CD4-positive, CD25-positive, alpha-beta regulatory T cell (primary cell): ENCODE measurements at regions not wholly inside any gene's neighbourhood (a gene's known extent, or its start where the extent isn't known, plus 50 kb on each side); places are given as distances from the start of the nearest gene placed in this dataset.
"Not testable (repeated sequence)": the region's sequence is repeated elsewhere in the genome, so short reads cannot be mapped to it uniquely, and the experiment has no call there.

Experiments used
- ATAC-seq, 2 donors: fragments of 150-1000 bp; cut with Tn5 transposase; one replicate each; pipeline ENCODE4 v1.10.0; 2021; ENCODE audit warnings: low read depth in 2 of 2, moderate number of reproducible peaks in 2 of 2, moderate library complexity in 1 of 2
- DNase-seq, 3 donors: peaks; one replicate each; pipeline versions ENCODE4 v3.0.0 to v3.0.0-alpha.2; 2012 to 2022; ENCODE audit warnings: mixed read lengths in 1 of 3
- H3K27ac ChIP-seq: one replicate; pipeline ENCODE4 v1.7.0; 2013; ENCODE audit warnings: mild to moderate bottlenecking, low read length; ENCODE audit not compliant: insufficient read depth, poor library complexity, severe bottlenecking
- H3K27me3 ChIP-seq: one replicate; pipeline ENCODE4 v1.7.0; 2013; ENCODE audit warnings: low read length; ENCODE audit not compliant: control insufficient read depth, insufficient read depth
- H3K36me3 ChIP-seq: one replicate; pipeline ENCODE4 v1.7.0; 2013; ENCODE audit warnings: mild to moderate bottlenecking, low read length, moderate library complexity; ENCODE audit not compliant: control insufficient read depth, insufficient read depth
- H3K4me1 ChIP-seq: 2 replicates; pipeline ENCODE4 v1.7.0; 2013; ENCODE audit warnings: mild to moderate bottlenecking, low read length; ENCODE audit not compliant: insufficient read depth, control insufficient read depth, poor library complexity, severe bottlenecking
- H3K4me3 ChIP-seq: one replicate; pipeline ENCODE4 v1.7.0; 2013; ENCODE audit warnings: low read depth, mild to moderate bottlenecking, low read length, moderate library complexity
- H3K9me3 ChIP-seq, 2 experiments: 1 replicate in 1 of 2; 2 replicates in 1 of 2; pipeline ENCODE4 v1.7.0; 2013; ENCODE audit warnings: low read length in 2 of 2, mild to moderate bottlenecking in 1 of 2, moderate library complexity in 1 of 2; ENCODE audit not compliant: control insufficient read depth in 2 of 2
- H3K27ac Mint-ChIP-seq, 3 donors: one replicate each; pipeline ENCODE4 v1.8.0; 2020 to 2022; ENCODE audit warnings: mild to moderate bottlenecking in 3 of 3, mixed read lengths in 3 of 3, moderate library complexity in 2 of 3
- H3K27me3 Mint-ChIP-seq: one replicate; pipeline ENCODE4 v1.8.0; 2022; ENCODE audit warnings: mild to moderate bottlenecking, mixed read lengths
- H3K36me3 Mint-ChIP-seq: one replicate; pipeline ENCODE4 v1.8.0; 2020; ENCODE audit warnings: mixed read lengths
- H3K4me1 Mint-ChIP-seq, 4 donors: one replicate each; pipeline ENCODE4 v1.8.0; 2020 to 2022; ENCODE audit warnings: mixed read lengths in 4 of 4, mild to moderate bottlenecking in 1 of 4
- H3K4me3 Mint-ChIP-seq, 4 donors: one replicate each; pipeline ENCODE4 v1.8.0; 2020 to 2022; ENCODE audit warnings: mild to moderate bottlenecking in 4 of 4, mixed read lengths in 4 of 4, moderate library complexity in 3 of 4
- H3K9me3 Mint-ChIP-seq, 7 donors: one replicate each; pipeline ENCODE4 v1.8.0; 2020 to 2022; ENCODE audit warnings: mixed read lengths in 7 of 7, mild to moderate bottlenecking in 3 of 7, moderate library complexity in 2 of 7

GRCh38 chr13:82092312-82092711 is 1751.4 kb upstream of the SPRY2 start:
- H3K27ac Mint-ChIP-seq, result no peak overlapping the region
- H3K4me1 Mint-ChIP-seq, result no peaks in the 10 kb centered on the region
- H3K9me3 Mint-ChIP-seq, result peaks cover 0 to 15% (median 4%) of the 10 kb centered on the region in 7 donors
- DNase-seq (no peak), ATAC-seq (no peak)
- H3K4me1 ChIP-seq, result no peaks in the 10 kb centered on the region
- no peaks in the 10 kb centered on the region for H3K27me3 ChIP-seq
- no peaks in the 10 kb centered on the region for H3K27me3 Mint-ChIP-seq
- no peak overlapping the region for H3K4me3 ChIP-seq
- no peaks in the 10 kb centered on the region for H3K36me3 Mint-ChIP-seq
- no peak overlapping the region for H3K4me3 Mint-ChIP-seq
- H3K36me3 ChIP-seq, result no peaks in the 10 kb centered on the region
- H3K9me3 ChIP-seq, result peaks cover 5 to 10% of the 10 kb centered on the region in 2 experiments
- no peak overlapping the region for H3K27ac ChIP-seq

GRCh38 chr13:82088781-82089180 is 1747.9 kb upstream of the SPRY2 start:
- Mint-ChIP-seq H3K27ac (no peak overlapping the region), H3K36me3 (no peaks in the 10 kb centered on the region), H3K4me3 (no peak overlapping the region), H3K4me1 (no peaks in the 10 kb centered on the region), H3K27me3 (no peaks in the 10 kb centered on the region), H3K9me3 (peaks cover 2 to 13% (median 5%) of the 10 kb centered on the region in 7 donors)
- Histone ChIP-seq H3K27ac (no peak overlapping the region), H3K36me3 (no peaks in the 10 kb centered on the region), H3K9me3 (peaks cover 0 to 5% of the 10 kb centered on the region in 2 experiments), H3K4me3 (no peak overlapping the region), H3K4me1 (no peaks in the 10 kb centered on the region), H3K27me3 (no peaks in the 10 kb centered on the region)
- DNase-seq, result no peak
- no peak for ATAC-seq

- H3K4me1 ChIP-seq, result no peaks in the 10 kb centered on the region
- no peaks in the 10 kb centered on the region for H3K9me3 ChIP-seq
- DNase-seq (no peak), ATAC-seq (no peak)
- H3K27ac ChIP-seq, result no peak overlapping the region
- no peaks in the 10 kb centered on the region for H3K36me3 ChIP-seq
- Mint-ChIP-seq H3K4me1 (no peaks in the 10 kb centered on the region), H3K27ac (no peak overlapping the region), H3K36me3 (no peaks in the 10 kb centered on the region), H3K9me3 (peaks cover 0 to 11% (median 6%) of the 10 kb centered on the region in 7 donors), H3K4me3 (no peak overlapping the region), H3K27me3 (no peaks in the 10 kb centered on the region)
- H3K4me3 ChIP-seq, result no peak overlapping the region
- H3K27me3 ChIP-seq, result no peaks in the 10 kb centered on the region
Observed at GRCh38 chr13:82076496-82076895, 1735.6 kb upstream of the SPRY2 start.

- H3K4me1 Mint-ChIP-seq, result no peaks in the 10 kb centered on the region
- DNase-seq (no peak), ATAC-seq (no peak)
- no peak overlapping the region for H3K27ac ChIP-seq
- H3K36me3 ChIP-seq, result no peaks in the 10 kb centered on the region
- H3K9me3 ChIP-seq, result peaks cover 0 to 18% of the 10 kb centered on the region in 2 experiments
- no peaks in the 10 kb centered on the region for H3K36me3 Mint-ChIP-seq
- H3K27ac Mint-ChIP-seq, result no peak overlapping the region
- no peaks in the 10 kb centered on the region for H3K27me3 Mint-ChIP-seq
- no peak overlapping the region for H3K4me3 Mint-ChIP-seq
- H3K4me3 ChIP-seq, result no peak overlapping the region
- H3K9me3 Mint-ChIP-seq, result peaks cover 0 to 12% (median 8%) of the 10 kb centered on the region in 7 donors
- H3K4me1 ChIP-seq, result no peaks in the 10 kb centered on the region
- no peaks in the 10 kb centered on the region for H3K27me3 ChIP-seq
Observed at GRCh38 chr13:82070416-82070815, 1729.5 kb upstream of the SPRY2 start.

- Histone ChIP-seq H3K27ac (no peak overlapping the region), H3K4me1 (no peaks in the 10 kb centered on the region), H3K9me3 (peaks cover 0 to 12% of the 10 kb centered on the region in 2 experiments), H3K36me3 (no peaks in the 10 kb centered on the region), H3K27me3 (no peaks in the 10 kb centered on the region), H3K4me3 (no peak overlapping the region)
- Mint-ChIP-seq H3K27me3 (no peaks in the 10 kb centered on the region), H3K4me1 (no peaks in the 10 kb centered on the region), H3K36me3 (no peaks in the 10 kb centered on the region), H3K4me3 (no peak overlapping the region), H3K9me3 (peaks cover 0 to 21% (median 5%) of the 10 kb centered on the region in 7 donors), H3K27ac (no peak overlapping the region)
- ATAC-seq (no peak), DNase-seq (no peak)
Observed at GRCh38 chr13:82062772-82063171, 1721.8 kb upstream of the SPRY2 start.

DNA sequence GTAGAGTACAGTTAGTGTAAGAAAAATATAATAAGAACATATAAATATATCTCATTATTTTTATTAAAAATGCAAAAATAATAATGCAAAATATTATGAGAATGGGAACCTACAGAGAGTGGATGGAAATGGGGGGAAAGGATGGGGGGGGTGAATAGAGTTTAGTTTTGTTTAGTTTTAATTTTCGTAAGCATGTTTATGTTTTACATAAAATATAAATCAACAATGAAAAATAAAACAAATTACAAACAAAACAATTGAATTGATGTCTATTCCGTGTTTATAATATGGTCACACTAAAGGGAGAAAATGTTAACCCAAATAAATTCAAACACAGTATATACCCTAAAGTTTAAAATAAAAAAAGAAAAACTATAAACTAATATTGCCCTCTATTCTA is 1717.4 kb upstream of the SPRY2 start:
- H3K36me3 ChIP-seq, result no peaks in the 10 kb centered on the region
- Mint-ChIP-seq H3K4me1 (no peaks in the 10 kb centered on the region), H3K36me3 (no peaks in the 10 kb centered on the region), H3K9me3 (peaks cover 0 to 24% (median 2%) of the 10 kb centered on the region in 7 donors), H3K27me3 (no peaks in the 10 kb centered on the region), H3K4me3 (no peak overlapping the region), H3K27ac (no peak overlapping the region)
- DNase-seq, result no peak
- no peaks in the 10 kb centered on the region for H3K9me3 ChIP-seq
- no peak for ATAC-seq
- no peaks in the 10 kb centered on the region for H3K4me1 ChIP-seq
- H3K27ac ChIP-seq, result no peak overlapping the region
- H3K27me3 ChIP-seq, result no peaks in the 10 kb centered on the region
- H3K4me3 ChIP-seq, result no peak overlapping the region

GRCh38 chr13:82045316-82045715 is 1704.4 kb upstream of the SPRY2 start:
- H3K36me3 Mint-ChIP-seq, H3K27me3 ChIP-seq, H3K4me3 ChIP-seq, H3K4me3 Mint-ChIP-seq, H3K27me3 Mint-ChIP-seq, DNase-seq, H3K4me1 Mint-ChIP-seq, H3K4me1 ChIP-seq, H3K27ac ChIP-seq, H3K9me3 ChIP-seq, H3K36me3 ChIP-seq, H3K27ac Mint-ChIP-seq, ATAC-seq: not testable (repeated sequence)
- peaks cover 0 to 14% (median 3%) of the 10 kb centered on the region in 7 donors for H3K9me3 Mint-ChIP-seq

DNA sequence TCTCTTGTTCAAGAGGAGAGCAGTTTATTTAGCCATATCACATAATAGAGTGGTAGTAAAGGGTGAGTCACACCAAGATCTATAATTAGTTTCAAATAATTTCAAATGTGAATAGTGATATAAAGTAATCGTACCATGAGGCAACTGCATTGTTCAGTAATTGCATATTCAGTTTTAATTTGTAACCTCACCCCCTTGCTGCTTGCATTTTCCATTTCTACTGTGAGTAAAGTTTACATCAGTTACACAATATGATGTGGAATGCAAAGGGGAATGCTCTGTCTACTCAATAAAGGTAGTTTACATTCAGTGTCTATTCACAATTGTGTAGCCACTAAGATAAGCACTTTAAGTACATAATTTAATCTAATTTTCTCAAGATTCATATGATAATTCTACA is 1695.7 kb upstream of the SPRY2 start:
- no peak overlapping the region for H3K4me3 ChIP-seq
- no peaks in the 10 kb centered on the region for H3K36me3 Mint-ChIP-seq
- ATAC-seq (no peak), DNase-seq (no peak)
- peaks cover 0 to 25% (median 8%) of the 10 kb centered on the region in 7 donors for H3K9me3 Mint-ChIP-seq
- no peaks in the 10 kb centered on the region for H3K36me3 ChIP-seq
- H3K27ac ChIP-seq, result no peak overlapping the region
- H3K4me3 Mint-ChIP-seq, result no peak overlapping the region
- H3K27me3 Mint-ChIP-seq, result no peaks in the 10 kb centered on the region
- H3K4me1 ChIP-seq, result no peaks in the 10 kb centered on the region
- H3K9me3 ChIP-seq, result peaks cover 0 to 3% of the 10 kb centered on the region in 2 experiments
- no peak overlapping the region for H3K27ac Mint-ChIP-seq
- H3K27me3 ChIP-seq, result no peaks in the 10 kb centered on the region
- no peaks in the 10 kb centered on the region for H3K4me1 Mint-ChIP-seq
